ENCODE measurements at regions not wholly inside any gene's neighbourhood (a gene's known extent, or its start where the extent isn't known, plus 50 kb on each side); places are given as distances from the start of the nearest gene placed in this dataset.

DNA sequence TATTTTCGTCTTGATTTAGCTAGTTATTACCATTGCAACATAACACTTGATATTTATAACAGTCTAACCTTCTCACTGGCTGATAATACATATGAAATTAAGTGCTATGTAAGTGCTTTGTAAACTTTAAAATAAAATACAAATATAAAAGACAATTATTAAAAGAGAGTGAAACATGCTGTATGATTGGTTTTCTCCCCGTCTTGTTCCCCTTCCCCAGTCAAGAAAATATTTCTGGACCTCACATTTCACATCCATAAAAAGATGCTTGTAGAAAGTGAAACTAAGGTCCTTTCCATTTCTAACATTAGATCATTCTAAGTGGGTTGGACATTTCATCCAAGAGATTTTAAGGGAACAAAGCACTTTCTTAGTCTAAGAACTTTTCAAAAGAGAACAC lies 310.2 kb upstream of the LRATD1 start:
- ATAC-seq (no peak), DNase-seq (ENCODE audit: low read depth, low spot score) (no peak)
- in situ Hi-C loops (cut with HindIII; ENCODE audit: low pct_unique_long_range_greater_than_20kb, low sequenced_read_pairs) = no loop called here
- no TSS peak for BruUV-seq (replicated peaks)
- Histone ChIP-seq H3K36me3 (ENCODE audit: control insufficient read depth, insufficient read depth, low read length) (no peaks in the 10 kb centered on the region), H3K27me3 (ENCODE audit: control insufficient read depth, insufficient read depth, low read length) (no peaks in the 10 kb centered on the region), H3K4me1 (ENCODE audit: control insufficient read depth, insufficient read depth, low read length) (no peaks in the 10 kb centered on the region), H3K9me3 (ENCODE audit: control insufficient read depth, insufficient read depth, low read depth, low read length) (no peaks in the 10 kb centered on the region), H3K4me3 (ENCODE audit: low read depth in 2 of 2, low read length in 2 of 2) (no peak overlapping the region), H3K27ac (ENCODE audit: low read length) (no peak overlapping the region)
- ChIA-PET POLR2A (no interaction called here), CTCF (no interaction called here)
- TF ChIP-seq SIN3A (IDR thresholded peaks at IDR 0.05; ENCODE audit: borderline replicate concordance, insufficient read depth, low read depth, low read length) (no peak), TCF7L2 (IDR thresholded peaks at IDR 0.05; ENCODE audit: low read depth, low read length) (no peak)
- intact Hi-C loops (cut with micrococcal nuclease; ENCODE audit: unreplicated experiment) = no loop called here

DNA sequence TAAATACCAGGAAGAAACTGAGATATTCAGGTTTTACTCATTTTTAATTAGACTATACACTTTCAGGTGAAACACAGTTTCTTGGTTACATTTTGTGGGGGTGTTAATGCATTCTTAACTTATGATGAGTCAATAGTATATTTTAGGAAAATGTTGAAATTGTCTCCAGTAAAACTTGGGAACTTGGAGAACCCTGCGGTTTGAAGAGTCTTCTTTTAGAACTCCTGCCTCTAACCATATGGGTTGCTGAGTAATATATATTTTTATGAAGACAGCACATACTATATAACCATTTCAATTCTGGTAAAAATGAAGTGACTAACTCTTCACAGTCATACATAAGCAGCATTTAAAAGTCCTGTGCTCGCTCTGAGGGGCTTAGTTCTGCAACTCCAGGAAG lies 308.2 kb upstream of the LRATD1 start:
- H3K4me3 ChIP-seq (ENCODE audit: low read depth in 2 of 2, low read length in 2 of 2) = no peak overlapping the region
- DNase-seq (ENCODE audit: low read depth, low spot score) (no peak), ATAC-seq (no peak)
- no peaks in the 10 kb centered on the region for H3K36me3 ChIP-seq (ENCODE audit: control insufficient read depth, insufficient read depth, low read length)
- in situ Hi-C loops (cut with HindIII; ENCODE audit: low pct_unique_long_range_greater_than_20kb, low sequenced_read_pairs) (no loop called here), intact Hi-C loops (cut with micrococcal nuclease; ENCODE audit: unreplicated experiment) (no loop called here)
- POLR2A ChIA-PET = no interaction called here
- no peak for TF ChIP-seq TCF7L2 (IDR thresholded peaks at IDR 0.05; ENCODE audit: low read depth, low read length)
- no peak for TF ChIP-seq SIN3A (IDR thresholded peaks at IDR 0.05; ENCODE audit: borderline replicate concordance, insufficient read depth, low read depth, low read length)
- TF ChIP-seq POLR2AphosphoS5 (IDR thresholded peaks at IDR 0.05; ENCODE audit: low read depth, low read length) = no peak
- TF ChIP-seq, protein P1, sequence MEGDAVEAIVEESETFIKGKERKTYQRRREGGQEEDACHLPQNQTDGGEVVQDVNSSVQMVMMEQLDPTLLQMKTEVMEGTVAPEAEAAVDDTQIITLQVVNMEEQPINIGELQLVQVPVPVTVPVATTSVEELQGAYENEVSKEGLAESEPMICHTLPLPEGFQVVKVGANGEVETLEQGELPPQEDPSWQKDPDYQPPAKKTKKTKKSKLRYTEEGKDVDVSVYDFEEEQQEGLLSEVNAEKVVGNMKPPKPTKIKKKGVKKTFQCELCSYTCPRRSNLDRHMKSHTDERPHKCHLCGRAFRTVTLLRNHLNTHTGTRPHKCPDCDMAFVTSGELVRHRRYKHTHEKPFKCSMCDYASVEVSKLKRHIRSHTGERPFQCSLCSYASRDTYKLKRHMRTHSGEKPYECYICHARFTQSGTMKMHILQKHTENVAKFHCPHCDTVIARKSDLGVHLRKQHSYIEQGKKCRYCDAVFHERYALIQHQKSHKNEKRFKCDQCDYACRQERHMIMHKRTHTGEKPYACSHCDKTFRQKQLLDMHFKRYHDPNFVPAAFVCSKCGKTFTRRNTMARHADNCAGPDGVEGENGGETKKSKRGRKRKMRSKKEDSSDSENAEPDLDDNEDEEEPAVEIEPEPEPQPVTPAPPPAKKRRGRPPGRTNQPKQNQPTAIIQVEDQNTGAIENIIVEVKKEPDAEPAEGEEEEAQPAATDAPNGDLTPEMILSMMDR (IDR thresholded peaks at IDR 0.05) = no peak
- TF ChIP-seq, protein P2, sequence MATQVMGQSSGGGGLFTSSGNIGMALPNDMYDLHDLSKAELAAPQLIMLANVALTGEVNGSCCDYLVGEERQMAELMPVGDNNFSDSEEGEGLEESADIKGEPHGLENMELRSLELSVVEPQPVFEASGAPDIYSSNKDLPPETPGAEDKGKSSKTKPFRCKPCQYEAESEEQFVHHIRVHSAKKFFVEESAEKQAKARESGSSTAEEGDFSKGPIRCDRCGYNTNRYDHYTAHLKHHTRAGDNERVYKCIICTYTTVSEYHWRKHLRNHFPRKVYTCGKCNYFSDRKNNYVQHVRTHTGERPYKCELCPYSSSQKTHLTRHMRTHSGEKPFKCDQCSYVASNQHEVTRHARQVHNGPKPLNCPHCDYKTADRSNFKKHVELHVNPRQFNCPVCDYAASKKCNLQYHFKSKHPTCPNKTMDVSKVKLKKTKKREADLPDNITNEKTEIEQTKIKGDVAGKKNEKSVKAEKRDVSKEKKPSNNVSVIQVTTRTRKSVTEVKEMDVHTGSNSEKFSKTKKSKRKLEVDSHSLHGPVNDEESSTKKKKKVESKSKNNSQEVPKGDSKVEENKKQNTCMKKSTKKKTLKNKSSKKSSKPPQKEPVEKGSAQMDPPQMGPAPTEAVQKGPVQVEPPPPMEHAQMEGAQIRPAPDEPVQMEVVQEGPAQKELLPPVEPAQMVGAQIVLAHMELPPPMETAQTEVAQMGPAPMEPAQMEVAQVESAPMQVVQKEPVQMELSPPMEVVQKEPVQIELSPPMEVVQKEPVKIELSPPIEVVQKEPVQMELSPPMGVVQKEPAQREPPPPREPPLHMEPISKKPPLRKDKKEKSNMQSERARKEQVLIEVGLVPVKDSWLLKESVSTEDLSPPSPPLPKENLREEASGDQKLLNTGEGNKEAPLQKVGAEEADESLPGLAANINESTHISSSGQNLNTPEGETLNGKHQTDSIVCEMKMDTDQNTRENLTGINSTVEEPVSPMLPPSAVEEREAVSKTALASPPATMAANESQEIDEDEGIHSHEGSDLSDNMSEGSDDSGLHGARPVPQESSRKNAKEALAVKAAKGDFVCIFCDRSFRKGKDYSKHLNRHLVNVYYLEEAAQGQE (IDR thresholded peaks at IDR 0.05; ENCODE audit: insufficient read depth in 1 of 2, low read depth in 2 of 2, low read length in 1 of 2) = no peak
- CTCF ChIA-PET = no interaction called here
- no peaks in the 10 kb centered on the region for H3K27me3 ChIP-seq (ENCODE audit: control insufficient read depth, insufficient read depth, low read length)
- no peaks in the 10 kb centered on the region for H3K9me3 ChIP-seq (ENCODE audit: control insufficient read depth, insufficient read depth, low read depth, low read length)
- BruUV-seq (replicated peaks) = no TSS peak
- no peak overlapping the region for H3K27ac ChIP-seq (ENCODE audit: low read length)
- no peaks in the 10 kb centered on the region for H3K4me1 ChIP-seq (ENCODE audit: control insufficient read depth, insufficient read depth, low read length)

DNA sequence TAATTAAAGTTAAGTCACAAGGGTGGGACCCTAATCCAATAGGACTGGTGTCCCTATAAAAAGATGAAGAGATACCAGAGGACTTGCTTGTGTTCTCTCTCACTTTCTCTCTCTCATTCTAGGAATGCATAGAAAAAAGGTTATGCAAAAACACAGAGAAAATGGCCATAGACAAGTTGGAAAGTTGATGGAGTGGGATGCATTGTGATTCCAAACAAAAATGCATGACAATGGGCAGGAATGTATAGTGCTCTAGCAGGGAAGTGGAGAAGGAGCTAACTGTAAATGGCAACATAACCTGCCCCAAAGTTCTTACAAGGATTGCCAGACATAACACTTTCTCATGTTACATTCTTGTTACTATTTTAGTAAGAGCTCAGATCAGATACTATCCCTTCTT lies 301.6 kb upstream of the LRATD1 start:
- in situ Hi-C loops (cut with HindIII; ENCODE audit: low pct_unique_long_range_greater_than_20kb, low sequenced_read_pairs) (no loop called here), intact Hi-C loops (cut with micrococcal nuclease; ENCODE audit: unreplicated experiment) (no loop called here)
- H3K4me3 ChIP-seq (ENCODE audit: low read depth in 2 of 2, low read length in 2 of 2) = no peak overlapping the region
- ChIA-PET CTCF (no interaction called here), POLR2A (no interaction called here)
- no peak overlapping the region for H3K27ac ChIP-seq (ENCODE audit: low read length)
- H3K9me3 ChIP-seq (ENCODE audit: control insufficient read depth, insufficient read depth, low read depth, low read length) = no peaks in the 10 kb centered on the region
- DNase-seq (ENCODE audit: low read depth, low spot score) = no peak
- TF ChIP-seq SIN3A (IDR thresholded peaks at IDR 0.05; ENCODE audit: borderline replicate concordance, insufficient read depth, low read depth, low read length) (no peak), POLR2AphosphoS5 (IDR thresholded peaks at IDR 0.05; ENCODE audit: low read depth, low read length) (no peak)
- TF ChIP-seq, protein P2 (IDR thresholded peaks at IDR 0.05; ENCODE audit: insufficient read depth in 1 of 2, low read depth in 2 of 2, low read length in 1 of 2) = no peak
- TF ChIP-seq, protein P1 (IDR thresholded peaks at IDR 0.05) = no peak
- no peaks in the 10 kb centered on the region for H3K27me3 ChIP-seq (ENCODE audit: control insufficient read depth, insufficient read depth, low read length)
- no peak for ATAC-seq
- no peaks in the 10 kb centered on the region for H3K4me1 ChIP-seq (ENCODE audit: control insufficient read depth, insufficient read depth, low read length)
- BruUV-seq (replicated peaks) = no TSS peak
- H3K36me3 ChIP-seq (ENCODE audit: control insufficient read depth, insufficient read depth, low read length) = no peaks in the 10 kb centered on the region

All from Panc1 (cell line).